ENCODE measurements at regions not wholly inside any gene's neighbourhood (a gene's known extent, or its start where the extent isn't known, plus 50 kb on each side); places are given as distances from the start of the nearest gene placed in this dataset.

GRCh38 chr12:116361414-116362223 lies 84.1 kb upstream of the MED13L start:
- DNase-seq (ENCODE audit: low read depth): no peak
- no peak overlapping the region for H3K4me3 ChIP-seq (ENCODE audit: low read length)
- TF ChIP-seq, protein P1, sequence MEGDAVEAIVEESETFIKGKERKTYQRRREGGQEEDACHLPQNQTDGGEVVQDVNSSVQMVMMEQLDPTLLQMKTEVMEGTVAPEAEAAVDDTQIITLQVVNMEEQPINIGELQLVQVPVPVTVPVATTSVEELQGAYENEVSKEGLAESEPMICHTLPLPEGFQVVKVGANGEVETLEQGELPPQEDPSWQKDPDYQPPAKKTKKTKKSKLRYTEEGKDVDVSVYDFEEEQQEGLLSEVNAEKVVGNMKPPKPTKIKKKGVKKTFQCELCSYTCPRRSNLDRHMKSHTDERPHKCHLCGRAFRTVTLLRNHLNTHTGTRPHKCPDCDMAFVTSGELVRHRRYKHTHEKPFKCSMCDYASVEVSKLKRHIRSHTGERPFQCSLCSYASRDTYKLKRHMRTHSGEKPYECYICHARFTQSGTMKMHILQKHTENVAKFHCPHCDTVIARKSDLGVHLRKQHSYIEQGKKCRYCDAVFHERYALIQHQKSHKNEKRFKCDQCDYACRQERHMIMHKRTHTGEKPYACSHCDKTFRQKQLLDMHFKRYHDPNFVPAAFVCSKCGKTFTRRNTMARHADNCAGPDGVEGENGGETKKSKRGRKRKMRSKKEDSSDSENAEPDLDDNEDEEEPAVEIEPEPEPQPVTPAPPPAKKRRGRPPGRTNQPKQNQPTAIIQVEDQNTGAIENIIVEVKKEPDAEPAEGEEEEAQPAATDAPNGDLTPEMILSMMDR (IDR thresholded peaks at IDR 0.05; ENCODE audit: insufficient read depth, low read depth, low read length, missing control alignments): no peak

DNA sequence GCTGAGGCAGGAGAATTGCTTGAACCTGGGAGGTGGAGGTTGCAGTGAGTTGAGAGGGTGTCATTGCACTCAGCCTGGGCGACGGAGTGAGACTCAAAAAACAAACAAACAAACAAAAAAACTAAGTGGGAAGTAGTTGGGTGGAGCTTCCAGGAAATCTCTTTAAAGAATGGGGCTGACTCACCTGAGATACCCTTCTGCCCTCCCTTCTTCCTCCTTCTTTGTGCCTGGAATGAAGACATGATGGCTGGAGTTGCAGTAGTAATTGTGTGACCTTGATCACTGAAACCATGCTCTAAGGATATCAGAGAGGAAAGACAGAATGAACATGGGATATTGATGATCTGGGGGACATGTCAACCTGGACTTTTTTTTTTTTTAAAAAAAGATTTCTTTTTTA lies 87.6 kb upstream of the MED13L start:
- TF ChIP-seq, protein P1 (IDR thresholded peaks at IDR 0.05; ENCODE audit: insufficient read depth, low read depth, low read length, missing control alignments): no peak
- DNase-seq (ENCODE audit: low read depth): no peak
- H3K4me3 ChIP-seq (ENCODE audit: low read length): no peak overlapping the region

DNA sequence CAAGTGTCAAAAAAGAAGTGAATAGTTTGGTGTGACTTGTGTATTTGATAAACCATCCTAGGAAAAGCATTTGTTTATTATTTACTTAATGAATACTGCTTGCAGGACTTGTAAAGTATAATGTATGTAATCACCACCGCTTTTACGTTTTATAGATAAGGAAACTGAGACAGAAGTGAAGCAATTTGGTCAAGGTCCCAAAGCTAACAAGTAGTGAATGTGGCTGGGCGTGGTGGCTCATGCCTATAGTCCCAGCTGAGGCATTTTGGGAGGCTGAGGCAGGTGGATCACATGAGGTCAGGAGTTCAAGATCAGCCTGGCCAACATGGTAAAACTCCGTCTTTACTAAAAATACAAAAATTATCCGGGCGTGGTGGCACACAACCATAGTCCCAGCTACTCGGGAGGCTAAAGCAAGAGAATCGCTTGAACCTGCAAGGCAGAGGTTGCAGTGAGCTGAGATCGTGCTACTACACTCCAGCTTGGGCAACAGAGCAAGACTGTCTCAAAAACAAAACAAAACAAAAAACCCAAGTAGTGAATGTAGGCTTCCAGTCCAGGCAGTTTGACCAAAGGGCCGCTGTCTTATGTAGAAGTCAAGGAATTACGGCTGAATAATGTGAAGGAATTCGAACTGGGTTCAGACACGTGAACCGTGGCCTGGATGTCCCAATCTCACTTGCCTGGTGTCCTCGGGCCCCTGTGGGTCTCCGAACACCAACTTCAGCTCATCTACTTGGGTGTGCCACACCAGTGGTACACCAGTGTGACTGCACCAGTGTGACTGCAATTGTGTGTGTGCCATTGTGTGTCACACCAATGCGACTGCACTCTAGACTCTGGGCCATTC lies 88.3 kb upstream of the MED13L start:
- TF ChIP-seq, protein P1 (IDR thresholded peaks at IDR 0.05; ENCODE audit: insufficient read depth, low read depth, low read length, missing control alignments): no peak
- no peak overlapping the region for H3K4me3 ChIP-seq (ENCODE audit: low read length)
- no peak for DNase-seq (ENCODE audit: low read depth)

DNA sequence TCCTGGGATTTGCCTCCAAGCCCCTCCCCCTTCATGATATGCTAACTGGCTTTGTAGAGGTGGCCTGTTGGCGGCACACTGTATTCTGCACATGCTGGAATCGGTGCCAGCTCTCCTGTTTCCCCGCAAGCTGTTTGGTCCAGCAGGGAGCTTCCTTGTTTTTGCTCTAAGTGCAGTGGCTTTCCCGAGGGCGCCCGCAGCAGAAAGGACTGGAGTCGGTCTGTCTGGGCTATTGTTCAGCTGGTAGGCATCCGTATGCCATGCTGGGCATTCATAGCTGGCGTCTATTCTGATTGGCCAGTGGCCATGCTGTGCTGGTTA lies 88.9 kb upstream of the MED13L start:
- H3K4me3 ChIP-seq (ENCODE audit: low read length): no peak overlapping the region
- no peak for DNase-seq (ENCODE audit: low read depth)
- TF ChIP-seq, protein P1 (IDR thresholded peaks at IDR 0.05; ENCODE audit: insufficient read depth, low read depth, low read length, missing control alignments): no peak

- TF ChIP-seq, protein P1 (IDR thresholded peaks at IDR 0.05; ENCODE audit: insufficient read depth, low read depth, low read length, missing control alignments): no peak
- no peak overlapping the region for H3K4me3 ChIP-seq (ENCODE audit: low read length)
- no peak for DNase-seq (ENCODE audit: low read depth)
Measured at GRCh38 chr12:116366824-116367223, 89.3 kb upstream of the MED13L start.

- TF ChIP-seq, protein P1 (IDR thresholded peaks at IDR 0.05; ENCODE audit: insufficient read depth, low read depth, low read length, missing control alignments): no peak
- no peak for DNase-seq (ENCODE audit: low read depth)
- no peak overlapping the region for H3K4me3 ChIP-seq (ENCODE audit: low read length)
Measured at GRCh38 chr12:116368196-116369194, 91.0 kb upstream of the MED13L start.

Data from epithelial cell of esophagus (primary cell).